ENCODE measurements at regions not wholly inside any gene's neighbourhood (a gene's known extent, or its start where the extent isn't known, plus 50 kb on each side); places are given as distances from the start of the nearest gene placed in this dataset.

GRCh38 chr20:9909167-9909566 lies 70.3 kb upstream of the PAK5 start:
- TF ChIP-seq CTCF (IDR thresholded peaks at IDR 0.05; ENCODE audit: extremely low read depth in 1 of 2, insufficient read depth in 1 of 2, low read depth in 1 of 2, low read length in 2 of 2) (no peak), EZH2 (IDR thresholded peaks at IDR 0.05; ENCODE audit: borderline replicate concordance, low read depth, low read length, severe bottlenecking) (no peak), MYC (IDR thresholded peaks at IDR 0.05; ENCODE audit: low read depth, low read length) (no peak), POLR2A (IDR thresholded peaks at IDR 0.05; ENCODE audit: low read depth, low read length) (no peak), POLR2AphosphoS5 (IDR thresholded peaks at IDR 0.05; ENCODE audit: insufficient read depth, low read depth, low read length) (no peak), JUN (IDR thresholded peaks at IDR 0.05; ENCODE audit: borderline replicate concordance, insufficient read depth, insufficient read length, low read depth) (no peak), GATA2 (IDR thresholded peaks at IDR 0.05; ENCODE audit: insufficient read depth, insufficient read length, low read depth, low read length) (no peak), MAX (IDR thresholded peaks at IDR 0.05; ENCODE audit: insufficient read depth, insufficient read length) (no peak), FOS (IDR thresholded peaks at IDR 0.05; ENCODE audit: borderline replicate concordance, insufficient read depth, low read length) (no peak)

Data from endothelial cell of umbilical vein (primary cell).